Forelimb muscle (tissue), 1 donor: ENCODE measurements at regions not wholly inside any gene's neighbourhood (a gene's known extent, or its start where the extent isn't known, plus 50 kb on each side); places are given as distances from the start of the nearest gene placed in this dataset.

ENCODE experiments used
- DNase-seq: peaks from one replicate; pipeline ENCODE4 v3.0.0-alpha.2; 2013; ENCODE audit warnings: low read depth

- no peak for DNase-seq
Measured at GRCh38 chr22:48438800-48439559, 1388.7 kb downstream of the BRD1 start.

- DNase-seq = no peak
Measured at GRCh38 chr22:48438096-48438495, 1389.6 kb downstream of the BRD1 start.

DNA sequence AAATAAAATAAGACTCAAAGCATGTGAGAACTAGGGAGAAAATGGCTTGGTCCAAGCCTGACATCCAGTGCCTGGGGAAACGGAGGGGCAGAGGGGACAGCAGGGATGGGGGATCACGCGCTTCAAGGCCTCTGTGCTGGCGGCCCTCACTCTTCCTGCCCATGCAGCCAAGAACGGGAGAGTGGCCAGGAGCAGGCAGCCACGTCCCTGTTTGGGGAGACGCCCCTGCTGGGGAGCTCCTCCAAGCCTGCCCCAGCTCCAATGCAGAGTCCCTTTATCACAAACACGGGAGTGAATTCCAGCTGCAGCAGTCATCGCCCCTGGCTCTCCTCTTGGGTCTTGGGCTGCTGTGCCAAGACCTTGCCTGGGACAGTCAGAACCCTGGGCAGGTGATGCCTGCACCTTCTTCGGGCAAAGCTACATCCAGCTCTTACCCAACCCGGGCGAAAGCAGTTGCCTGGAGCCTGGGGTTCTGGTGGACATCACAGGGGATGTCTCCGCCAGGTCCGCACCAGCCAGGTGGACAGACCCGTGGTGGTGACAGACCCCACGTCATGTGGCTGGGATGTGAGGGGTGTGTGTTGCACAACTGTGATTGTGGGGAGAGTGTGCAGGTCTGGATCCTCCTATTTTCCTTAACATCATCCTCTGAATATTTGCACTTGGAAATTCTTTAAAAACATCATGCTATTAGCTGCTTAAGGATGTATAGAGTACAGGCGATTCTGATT lies 1391.3 kb downstream of the BRD1 start:
- no peak for DNase-seq

GRCh38 chr22:48434868-48435250 lies 1392.8 kb downstream of the BRD1 start:
- DNase-seq = no peak

GRCh38 chr22:48434156-48434867 lies 1393.4 kb downstream of the BRD1 start:
- DNase-seq = no peak

DNA sequence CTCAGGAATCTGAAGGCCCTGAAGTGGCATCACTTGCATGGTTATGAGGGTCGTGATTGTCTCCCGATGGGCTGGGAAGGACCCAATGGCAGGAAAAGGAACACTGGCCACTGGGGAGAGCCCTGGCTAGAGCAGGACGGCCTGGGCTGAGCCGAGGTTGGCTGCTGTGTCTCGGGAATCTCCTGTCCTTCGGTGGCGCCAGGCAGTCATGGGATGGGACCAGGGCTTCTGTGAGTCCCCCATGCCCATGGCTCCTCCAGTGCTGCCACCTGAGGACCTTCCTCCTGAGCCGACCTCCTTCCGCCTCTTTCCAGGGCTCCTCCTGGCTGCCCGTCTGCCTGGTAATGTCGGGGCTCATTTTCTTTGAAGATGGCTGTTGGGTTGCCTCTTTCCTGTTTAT lies 1394.0 kb downstream of the BRD1 start:
- no peak for DNase-seq

- no peak for DNase-seq
Measured at GRCh38 chr22:48432781-48433518, 1394.7 kb downstream of the BRD1 start.

- DNase-seq = no peak
Measured at GRCh38 chr22:48431536-48432315, 1395.9 kb downstream of the BRD1 start.

DNA sequence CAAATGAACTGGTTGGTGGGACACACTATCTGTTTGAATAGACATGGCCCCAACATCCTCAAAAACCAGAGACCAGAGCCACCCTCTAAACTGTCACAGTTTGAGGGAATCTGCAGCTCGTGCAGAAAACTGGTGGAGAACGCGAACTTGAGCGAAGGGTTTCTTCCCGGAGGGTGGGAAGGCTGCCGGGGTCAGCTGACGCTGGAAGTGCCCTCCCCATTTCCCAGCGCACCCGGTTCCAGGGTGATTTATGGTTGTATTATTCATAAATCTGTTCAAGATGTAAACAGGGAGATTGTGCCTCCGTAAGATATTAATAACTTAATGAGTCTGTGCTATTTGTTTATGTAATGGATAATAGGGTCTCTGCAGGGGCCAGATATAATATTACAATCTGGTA lies 1396.7 kb downstream of the BRD1 start:
- no peak for DNase-seq

DNA sequence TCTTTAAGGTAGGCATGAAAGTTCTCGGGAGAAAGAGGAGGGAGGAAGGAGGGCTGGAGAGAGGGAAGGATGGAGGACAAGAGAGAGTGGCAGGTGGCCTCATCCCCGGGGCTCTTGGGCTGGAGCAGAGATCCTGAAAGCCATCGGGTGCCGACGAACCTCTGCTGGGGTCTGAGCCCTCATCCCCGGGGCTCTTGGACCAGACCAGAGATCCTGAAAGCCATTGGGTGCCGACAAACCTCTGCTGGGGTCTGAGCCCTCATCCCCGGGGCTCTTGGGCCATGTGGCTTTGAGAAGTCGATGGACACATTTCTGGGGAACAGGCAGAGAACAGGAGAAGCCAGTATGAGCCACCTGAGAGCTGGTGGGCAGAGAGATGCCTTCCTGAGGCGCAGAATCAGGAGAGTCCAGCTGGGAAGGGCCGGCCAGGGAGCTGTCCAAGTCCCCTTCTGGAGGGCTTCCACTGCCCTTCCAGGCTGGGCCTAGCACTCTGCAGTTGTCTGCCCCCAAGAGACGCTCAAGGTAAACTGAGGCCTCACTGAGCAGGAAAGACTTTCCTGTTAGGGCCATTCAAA lies 1398.1 kb downstream of the BRD1 start:
- no peak for DNase-seq

GRCh38 chr22:48428631-48429371 lies 1398.9 kb downstream of the BRD1 start:
- no peak for DNase-seq

- no peak for DNase-seq
Measured at GRCh38 chr22:48427731-48428211, 1399.9 kb downstream of the BRD1 start.

GRCh38 chr22:48426466-48427380 lies 1401.0 kb downstream of the BRD1 start:
- no peak for DNase-seq

DNA sequence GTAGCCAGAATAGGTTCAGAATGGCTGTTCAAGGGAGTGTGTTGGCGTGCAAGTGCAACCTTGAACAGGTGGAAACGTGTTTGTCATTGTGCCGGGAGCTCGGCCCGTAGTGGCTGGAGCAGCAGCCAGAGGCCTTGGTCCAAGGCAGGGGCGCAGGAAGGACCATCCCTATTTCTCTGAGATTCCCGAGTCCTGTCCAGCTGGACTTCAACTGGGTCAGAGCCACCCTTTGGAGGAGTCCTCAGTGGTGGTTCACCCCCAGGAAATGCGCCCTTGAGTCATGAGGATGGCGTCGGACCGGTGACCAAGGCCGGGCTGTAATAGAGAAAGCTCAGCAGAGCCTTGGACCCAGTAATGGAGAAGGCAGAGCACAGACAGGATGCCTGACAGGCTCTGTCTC lies 1402.0 kb downstream of the BRD1 start:
- no peak for DNase-seq

- DNase-seq = no peak
Measured at GRCh38 chr22:48425091-48425506, 1402.6 kb downstream of the BRD1 start.

- DNase-seq = no peak
Measured at GRCh38 chr22:48424661-48425060, 1403.0 kb downstream of the BRD1 start.

DNA sequence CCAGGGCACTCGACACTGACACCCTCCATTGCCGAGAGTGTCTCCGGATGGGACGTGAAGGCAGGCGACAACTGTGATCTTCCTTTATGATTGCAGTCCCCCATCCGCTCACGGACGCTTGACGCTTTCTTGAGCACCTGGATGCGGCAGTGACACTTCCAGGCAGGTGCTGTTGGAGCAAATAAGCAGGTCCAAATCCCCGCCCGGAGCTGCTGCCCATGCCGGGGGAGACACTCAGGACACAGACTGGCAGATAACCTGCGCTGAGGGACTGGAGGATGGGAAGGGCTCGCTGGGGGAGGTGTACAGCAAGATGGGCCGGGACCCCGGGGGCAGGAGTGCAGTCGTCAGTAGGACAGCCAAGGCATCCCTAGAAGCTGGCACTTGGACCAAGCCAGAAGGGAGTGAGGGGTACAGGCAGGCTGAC lies 1403.5 kb downstream of the BRD1 start:
- no peak for DNase-seq

GRCh38 chr22:48423481-48423911 lies 1404.2 kb downstream of the BRD1 start:
- no peak for DNase-seq
